ENCODE measurements at regions not wholly inside any gene's neighbourhood (a gene's known extent, or its start where the extent isn't known, plus 50 kb on each side); places are given as distances from the start of the nearest gene placed in this dataset.
"Not testable (repeated sequence)": the region's sequence is repeated elsewhere in the genome, so short reads cannot be mapped to it uniquely, and the experiment has no call there.

DNA sequence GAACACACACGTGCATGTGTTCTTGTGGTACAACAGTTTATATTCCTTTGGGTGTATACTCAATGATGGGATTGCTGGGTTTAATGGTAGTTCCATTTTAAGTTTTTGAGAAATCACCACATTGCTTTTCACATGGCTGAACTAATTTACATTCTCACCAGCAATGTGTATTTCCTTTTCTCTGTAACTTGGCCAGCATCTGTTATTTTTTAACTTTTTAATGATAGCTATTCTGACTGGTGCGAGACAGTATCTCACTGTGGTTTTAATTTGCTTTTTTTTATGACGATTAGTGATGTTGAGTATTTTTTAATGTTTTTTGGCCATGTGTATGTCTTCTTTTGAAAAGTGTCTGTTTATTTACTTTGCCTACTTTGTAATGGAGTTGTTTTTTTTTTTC is 256.6 kb downstream of the ZWINT start:
- no peak for DNase-seq (ENCODE audit: low read depth)

GRCh38 chr10:56096226-56096517 is 264.9 kb downstream of the ZWINT start:
- DNase-seq (ENCODE audit: low read depth): no peak

GRCh38 chr10:56095506-56096225 is 265.4 kb downstream of the ZWINT start:
- no peak for DNase-seq (ENCODE audit: low read depth)

GRCh38 chr10:56093645-56094044 is 267.4 kb downstream of the ZWINT start:
- not testable (repeated sequence) for DNase-seq (ENCODE audit: low read depth)

GRCh38 chr10:56091872-56092271 is 269.2 kb downstream of the ZWINT start:
- DNase-seq (ENCODE audit: low read depth): no peak

GRCh38 chr10:56090914-56091540 is 270.0 kb downstream of the ZWINT start:
- no peak for DNase-seq (ENCODE audit: low read depth)

DNA sequence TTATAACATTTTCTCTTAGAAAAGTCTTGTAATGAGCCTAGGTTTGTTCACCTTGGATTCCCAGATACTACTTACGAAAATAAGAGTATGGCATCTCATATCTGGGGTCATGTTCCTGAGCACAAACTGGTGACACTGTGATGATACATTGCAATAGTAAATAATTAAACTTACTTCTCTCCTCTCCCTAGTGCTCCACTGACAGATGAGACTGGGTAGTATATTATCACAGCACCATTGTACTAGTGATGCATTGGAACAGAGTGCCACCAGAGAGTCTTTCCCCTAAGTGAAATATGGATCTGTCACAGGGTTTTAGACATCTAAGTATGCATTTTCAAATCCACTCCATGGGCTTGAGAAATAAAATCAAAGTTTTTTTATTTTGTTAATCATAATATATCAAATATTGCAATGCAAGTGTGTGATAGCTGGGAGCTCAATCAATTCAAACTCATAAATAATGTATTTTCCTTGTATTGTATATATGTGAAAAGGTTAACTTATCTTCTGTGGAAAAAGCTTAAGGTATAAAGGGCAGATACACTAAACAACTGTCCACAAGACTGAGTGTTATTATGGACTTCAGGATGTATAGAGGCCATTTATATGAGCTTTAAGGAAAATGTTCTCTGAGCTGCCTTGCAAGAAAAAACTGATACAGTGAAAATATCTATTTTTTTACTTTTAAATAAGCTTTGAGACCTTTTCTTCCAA is 275.5 kb downstream of the ZWINT start:
- DNase-seq (ENCODE audit: low read depth): no peak

DNA sequence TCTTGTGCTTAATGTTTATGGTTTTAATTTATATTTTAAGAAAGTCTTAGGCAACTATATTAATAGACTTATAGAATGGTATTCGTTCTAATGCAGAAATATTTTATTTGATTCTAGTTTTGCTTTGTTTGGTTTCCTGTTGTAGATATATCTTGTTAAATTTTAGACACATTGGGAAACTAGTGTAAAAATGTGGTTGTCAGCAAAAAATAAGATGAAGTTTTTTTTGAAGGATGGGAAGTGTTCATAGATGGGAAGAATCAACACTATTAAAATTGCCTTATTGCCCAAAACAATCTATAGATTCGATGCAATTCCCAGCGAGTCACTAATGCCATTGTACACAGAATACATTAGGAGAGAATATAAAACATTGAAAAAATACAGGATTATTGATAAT is 278.9 kb downstream of the ZWINT start:
- DNase-seq (ENCODE audit: low read depth): no peak

GRCh38 chr10:56068473-56069263 is 292.4 kb downstream of the ZWINT start:
- DNase-seq (ENCODE audit: low read depth): no peak

- no peak for DNase-seq (ENCODE audit: low read depth)
These were observed 293.0 kb downstream of the ZWINT start for GRCh38 chr10:56068040-56068439.

DNA sequence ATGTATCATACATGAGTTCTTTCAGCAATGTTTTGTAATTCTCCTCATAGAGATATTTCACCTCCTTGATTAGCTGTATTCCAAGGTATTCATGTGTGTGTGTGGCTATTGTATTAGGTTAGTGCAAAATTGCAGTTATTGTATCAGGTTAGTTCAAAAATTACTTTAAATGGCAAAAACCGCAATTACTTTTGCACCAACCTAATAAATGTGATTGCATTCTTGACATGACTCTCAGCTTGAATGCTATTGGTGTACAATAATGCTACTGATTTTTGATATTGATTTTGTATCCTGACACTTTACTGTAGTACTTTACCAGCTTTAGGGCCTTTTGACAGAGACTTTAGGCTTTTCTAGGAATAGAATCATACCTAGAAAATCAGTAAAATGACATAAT is 297.4 kb downstream of the ZWINT start:
- no peak for DNase-seq (ENCODE audit: low read depth)

- no peak for DNase-seq (ENCODE audit: low read depth)
These were observed 303.2 kb downstream of the ZWINT start for GRCh38 chr10:56057860-56058259.

GRCh38 chr10:56035489-56035888 is 325.6 kb downstream of the ZWINT start:
- no peak for DNase-seq (ENCODE audit: low read depth)

DNA sequence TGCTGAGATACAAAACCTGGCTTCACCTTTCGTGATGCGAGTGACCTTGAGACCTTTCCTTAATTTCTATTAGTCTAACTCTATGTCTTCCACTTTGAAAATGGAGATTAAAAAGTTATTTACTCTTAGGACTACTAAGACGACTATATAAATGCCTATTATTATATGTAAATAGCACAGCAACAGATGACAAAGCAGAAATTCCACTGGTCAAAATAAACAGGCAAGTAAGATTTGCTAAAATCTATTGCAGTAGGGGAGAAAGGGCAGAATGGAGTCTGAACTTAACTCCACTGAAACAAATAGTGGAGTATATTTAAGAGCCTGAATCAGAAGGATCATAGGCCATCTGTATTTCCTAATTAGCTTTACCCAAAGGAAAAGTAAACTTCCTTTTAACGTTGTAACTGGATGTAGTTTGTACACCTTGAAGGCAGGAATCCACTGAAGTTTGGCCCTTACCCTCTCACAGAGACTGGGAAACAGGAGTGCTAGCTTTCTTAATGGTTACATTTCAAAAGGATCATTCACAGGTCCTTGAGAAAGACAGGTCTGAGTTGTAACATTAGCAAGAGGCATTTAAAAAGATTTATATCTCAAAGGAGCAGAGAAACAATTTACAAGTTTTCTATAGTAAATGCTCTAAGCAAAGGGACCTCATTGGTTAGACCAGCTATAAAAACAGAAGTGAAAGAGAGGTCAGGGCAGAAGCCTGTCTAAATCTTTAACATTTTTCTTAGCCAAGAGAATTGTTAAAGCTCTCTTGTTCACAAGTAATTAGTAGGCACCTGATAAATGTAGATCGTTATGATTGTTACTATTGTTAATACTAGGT is 332.5 kb downstream of the ZWINT start:
- DNase-seq (ENCODE audit: low read depth): no peak

- no peak for DNase-seq (ENCODE audit: low read depth)
These were observed 349.0 kb downstream of the ZWINT start for GRCh38 chr10:56012101-56012500.

GRCh38 chr10:56003555-56003954 is 357.5 kb downstream of the ZWINT start:
- no peak for DNase-seq (ENCODE audit: low read depth)

DNA sequence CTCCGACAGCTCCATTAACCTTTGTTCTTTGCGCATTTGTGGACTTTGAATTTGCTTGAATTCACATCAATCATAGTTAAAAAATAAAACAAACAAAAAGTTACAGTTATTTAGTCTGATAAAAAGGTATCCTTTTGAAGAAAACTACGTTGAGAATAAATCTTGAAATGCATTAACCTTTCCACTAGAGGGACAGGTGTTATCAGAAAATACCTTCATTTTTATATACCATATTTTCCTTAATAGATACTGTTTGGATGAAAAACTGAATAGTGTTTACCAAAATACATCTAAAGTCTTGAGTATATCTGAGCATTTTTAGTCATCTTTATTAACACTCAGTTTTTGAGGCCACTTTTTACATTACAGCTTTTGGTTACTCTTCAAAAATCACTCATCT is 371.9 kb downstream of the ZWINT start:
- no peak for DNase-seq (ENCODE audit: low read depth)

DNA sequence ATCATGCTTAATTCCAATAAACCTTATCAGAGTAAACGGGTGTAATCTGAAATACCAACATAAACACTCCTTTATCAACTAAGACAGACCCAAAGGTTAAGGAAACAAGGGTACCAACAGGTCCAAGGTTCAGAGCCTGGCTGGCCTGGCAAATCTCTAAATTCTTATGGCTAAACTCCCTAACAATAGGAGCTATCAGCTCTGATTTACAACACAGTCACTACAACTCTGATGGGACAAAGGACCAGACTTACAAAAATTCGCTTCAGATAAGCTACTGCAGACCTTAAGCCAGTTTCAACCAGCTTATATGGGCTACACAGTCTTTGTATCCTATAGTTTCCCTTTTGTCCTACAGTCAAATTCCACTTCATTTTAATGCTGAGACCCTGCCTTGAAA is 381.9 kb downstream of the ZWINT start:
- DNase-seq (ENCODE audit: low read depth): no peak

GRCh38 chr10:55966101-55966500 is 395.0 kb downstream of the ZWINT start:
- no peak for DNase-seq (ENCODE audit: low read depth)

GRCh38 chr10:55943403-55943802 is 417.7 kb downstream of the ZWINT start:
- no peak for DNase-seq (ENCODE audit: low read depth)

- DNase-seq (ENCODE audit: low read depth): no peak
These were observed 431.8 kb downstream of the ZWINT start for GRCh38 chr10:55929291-55929690.
